AG04450 (cell line): ENCODE measurements at regions not wholly inside any gene's neighbourhood (a gene's known extent, or its start where the extent isn't known, plus 50 kb on each side); places are given as distances from the start of the nearest gene placed in this dataset.

Experiments
- CTCF ChIA-PET: fragments of 300-600, 350-600 bp; formaldehyde crosslinking; extraction: SDS; loops from one replicate; lab custom pipeline; 2022; ENCODE audit warnings: antibody characterized with exemption, inconsistent platforms; lab: Charles Lee
- POLR2A ChIA-PET: fragments of 350-600 bp; formaldehyde crosslinking; extraction: SDS; loops from one replicate; lab custom pipeline; 2021; ENCODE audit warnings: antibody characterized with exemption, inconsistent platforms; lab: Yijun Ruan, JAX
- DNase-seq: peaks from one replicate; pipeline ENCODE4 v3.0.0-alpha.2; 2011; ENCODE audit warnings: low read depth, low spot score
- H3K27ac ChIP-seq: one replicate; pipeline ENCODE4 v1.5.1; 2012; ENCODE audit warnings: low read depth, low read length, control low read depth
- H3K27me3 ChIP-seq: one replicate; pipeline ENCODE4 v1.6.0; 2012; ENCODE audit warnings: low read length; ENCODE audit not compliant: control insufficient read depth, insufficient read depth
- H3K4me3 ChIP-seq: 2 replicates; pipeline ENCODE4 v1.5.1; 2011; ENCODE audit warnings: mild to moderate bottlenecking, low read depth, low read length, control low read depth
- H3K9me3 ChIP-seq: 2 replicates; pipeline ENCODE4 v1.5.1; 2012; ENCODE audit warnings: low read length; ENCODE audit not compliant: control insufficient read depth, insufficient read depth
- CTCF ChIP-seq: IDR thresholded peaks from 2 replicates; pipeline ENCODE4 v1.5.1; 2011; ENCODE audit warnings: low read depth, low read length, control low read depth, inconsistent platforms

GRCh38 chr4:131531087-131531486, 1618.0 kb upstream of the PCDH10 start:
- POLR2A ChIA-PET, result no interaction called here
- H3K9me3 ChIP-seq, result no peaks in the 10 kb centered on the region

GRCh38 chr4:131534944-131535645, 1614.0 kb upstream of the PCDH10 start:
- no peak overlapping the region for H3K4me3 ChIP-seq
- CTCF ChIA-PET, result interaction anchor here (0.6 kb wide), 2 partner anchors 10 to 31 kb away, joined by 3 read pairs; no protein-coding TSS in a partner anchor
- H3K27ac ChIP-seq, result no peak overlapping the region
- no peaks in the 10 kb centered on the region for H3K27me3 ChIP-seq
- H3K9me3 ChIP-seq, result no peaks in the 10 kb centered on the region
- POLR2A ChIA-PET, result no interaction called here
- no peak for TF ChIP-seq CTCF
- no peak for DNase-seq

More at GRCh38 chr4:131531087-131531486, 1618.0 kb upstream of the PCDH10 start:
- CTCF ChIA-PET, result no interaction called here
- Histone ChIP-seq H3K27ac (no peak overlapping the region), H3K27me3 (no peaks in the 10 kb centered on the region), H3K4me3 (no peak overlapping the region)
- no peak for DNase-seq
- TF ChIP-seq CTCF, result no peak

GRCh38 chr4:131540256-131540655, 1608.8 kb upstream of the PCDH10 start:
- DNase-seq, result no peak
- H3K4me3 ChIP-seq, result no peak overlapping the region
- TF ChIP-seq CTCF, result no peak
- ChIA-PET POLR2A (no interaction called here), CTCF (no interaction called here)
- H3K27me3 ChIP-seq, result no peaks in the 10 kb centered on the region
- H3K27ac ChIP-seq, result no peak overlapping the region
- no peaks in the 10 kb centered on the region for H3K9me3 ChIP-seq

- TF ChIP-seq CTCF, result no peak
- ChIA-PET CTCF (no interaction called here), POLR2A (no interaction called here)
- Histone ChIP-seq H3K27me3 (no peaks in the 10 kb centered on the region), H3K27ac (no peak overlapping the region), H3K9me3 (no peaks in the 10 kb centered on the region), H3K4me3 (no peak overlapping the region)
- no peak for DNase-seq
These were observed 1601.5 kb upstream of the PCDH10 start for GRCh38 chr4:131547506-131547981.

- no peak for DNase-seq
- CTCF ChIA-PET, result no interaction called here
- H3K27me3 ChIP-seq, result no peaks in the 10 kb centered on the region
- POLR2A ChIA-PET, result no interaction called here
- no peaks in the 10 kb centered on the region for H3K9me3 ChIP-seq
- no peak for TF ChIP-seq CTCF
- no peak overlapping the region for H3K27ac ChIP-seq
- no peak overlapping the region for H3K4me3 ChIP-seq
These were observed 1597.8 kb upstream of the PCDH10 start for GRCh38 chr4:131551306-131551705.
